ENCODE measurements at regions not wholly inside any gene's neighbourhood (a gene's known extent, or its start where the extent isn't known, plus 50 kb on each side); places are given as distances from the start of the nearest gene placed in this dataset.

- Histone ChIP-seq H3K9me3 (ENCODE audit: control insufficient read depth, low read depth, low read length) (no peaks in the 10 kb centered on the region), H3K23me2 (ENCODE audit: insufficient read length, low read depth, low read length, poor library complexity, severe bottlenecking) (no peaks in the 10 kb centered on the region), H2BK12ac (ENCODE audit: insufficient read length, low read depth, low read length) (no peak overlapping the region), H3K4me2 (ENCODE audit: insufficient read depth, insufficient read length, low read length) (no peak overlapping the region), H4K8ac (replicated peaks; ENCODE audit: insufficient read length, low read depth, low read length) (no peak overlapping the region), H3K56ac (ENCODE audit: insufficient read length, low read depth, low read length) (no peak overlapping the region), H3T11ph (ENCODE audit: low read length) (no peak overlapping the region), H3K27me3 (ENCODE audit: insufficient read depth, low read length) (no peaks in the 10 kb centered on the region), H3K9ac (ENCODE audit: extremely low read depth, insufficient read length, low read length) (no peak overlapping the region), H2BK15ac (ENCODE audit: low read depth, low read length) (no peak overlapping the region), H2AK5ac (ENCODE audit: insufficient read length, low read length) (no peak overlapping the region), H3K79me2 (ENCODE audit: insufficient read depth, low read length) (peaks cover 62% of the 10 kb centered on the region), H3K4me1 (ENCODE audit: insufficient read depth, low read length) (peaks cover 4% of the 10 kb centered on the region; the same call in 1 of the 2 replicates), H2BK120ac (ENCODE audit: low read depth, low read length, poor library complexity, severe bottlenecking) (no peak overlapping the region), H3K18ac (ENCODE audit: insufficient read length, low read depth, low read length) (no peak overlapping the region), H3K14ac (ENCODE audit: insufficient read depth, low read length) (no peak overlapping the region; the same call in 1 of the 2 replicates), H3K4ac (ENCODE audit: low read depth, low read length) (no peak overlapping the region), H4K20me1 (ENCODE audit: control insufficient read depth, insufficient read depth, insufficient read length) (no peaks in the 10 kb centered on the region), H3K23ac (ENCODE audit: insufficient read length, low read depth, low read length) (no peak overlapping the region), H4K5ac (ENCODE audit: insufficient read length, low read depth, low read length) (no peak overlapping the region), H2AFZ (ENCODE audit: low read length) (no peak overlapping the region), H3K79me1 (ENCODE audit: insufficient read depth, low read depth, low read length, poor library complexity, severe bottlenecking) (peaks cover 12% of the 10 kb centered on the region), H4K91ac (ENCODE audit: insufficient read length, low read depth, low read length) (no peak overlapping the region), H3K27ac (ENCODE audit: insufficient read length, low read depth, low read length) (no peak overlapping the region), H2BK20ac (ENCODE audit: low read depth, low read length, poor library complexity, severe bottlenecking) (no peak overlapping the region), H2BK5ac (ENCODE audit: insufficient read length, low read length) (peak overlapping the region; percentile 37)
- Mint-ChIP-seq H3K36me3 (ENCODE audit: insufficient read depth in 1 of 3, low read depth in 3 of 3) (peaks cover 3 to 28% (median 6%) of the 10 kb centered on the region in 3 experiments; a peak in 5 of 7 replicates), H3K4me1 (peaks cover 47 to 52% of the 10 kb centered on the region in 2 experiments), H3K4me3 (no peak overlapping the region), H3K27me3 (ENCODE audit: low read depth) (no peaks in the 10 kb centered on the region), H3K27ac (peak overlapping the region in 2 of 3 experiments; percentile 52 to 74; a peak in 4 of 7 replicates), H3K9me3 (no peaks in the 10 kb centered on the region)
- no peak for DNase-seq
- no peak for TF ChIP-seq CTCF (conservative IDR thresholded peaks at IDR 0.05)
- no CpG with 5 or more reads among the region's 7 CpGs for WGBS (ENCODE audit: extremely low coverage, insufficient read length, low lambda C conversion rate)
Measured at GRCh38 chr6:21728141-21728540, 134.6 kb downstream of the SOX4 start.
